ENCODE measurements at regions not wholly inside any gene's neighbourhood (a gene's known extent, or its start where the extent isn't known, plus 50 kb on each side); places are given as distances from the start of the nearest gene placed in this dataset.

DNA sequence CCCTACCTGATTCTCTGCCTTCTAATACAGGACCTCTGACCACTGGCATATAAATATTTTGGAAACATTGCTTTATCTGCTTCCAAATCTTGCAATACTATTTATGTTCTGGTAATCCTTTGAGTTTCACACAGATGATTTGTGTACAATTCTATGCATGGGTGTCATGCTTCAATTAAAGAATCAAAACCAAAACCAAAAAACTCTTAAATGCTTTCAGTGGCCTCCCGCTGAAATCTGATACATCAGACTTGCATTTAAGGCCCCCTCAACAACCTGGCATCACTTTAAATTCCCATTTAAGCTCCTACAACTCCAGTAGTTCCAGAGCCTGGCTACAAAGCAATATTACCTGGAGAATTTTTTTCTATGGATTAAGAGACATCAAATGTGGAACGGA, 221.7 kb upstream of the NAV3 start:
- Histone ChIP-seq H3K9ac (ENCODE audit: extremely low read depth, low read length, poor library complexity, severe bottlenecking) (no peak overlapping the region), H3K4me3 (ENCODE audit: low read length) (no peak overlapping the region), H3K36me3 (ENCODE audit: control insufficient read depth, insufficient read depth, low read length) (no peaks in the 10 kb centered on the region), H3K4me1 (ENCODE audit: control insufficient read depth, insufficient read depth, low read length) (no peaks in the 10 kb centered on the region), H3K9me3 (ENCODE audit: control insufficient read depth, low read length) (no peaks in the 10 kb centered on the region), H3K27ac (ENCODE audit: low read depth, low read length) (no peak overlapping the region), H3K27me3 (ENCODE audit: control insufficient read depth, insufficient read depth, low read length, poor library complexity, severe bottlenecking) (no peaks in the 10 kb centered on the region)
- Mint-ChIP-seq H3K9me3 (no peaks in the 10 kb centered on the region), H3K36me3 (ENCODE audit: low read depth) (no peaks in the 10 kb centered on the region), H3K4me3 (no peak overlapping the region), H3K4me1 (peaks cover 12% of the 10 kb centered on the region), H3K27ac (no peak overlapping the region), H3K27me3 (ENCODE audit: insufficient read depth) (no peaks in the 10 kb centered on the region)
- no peak for DNase-seq
- TF ChIP-seq, protein P1, sequence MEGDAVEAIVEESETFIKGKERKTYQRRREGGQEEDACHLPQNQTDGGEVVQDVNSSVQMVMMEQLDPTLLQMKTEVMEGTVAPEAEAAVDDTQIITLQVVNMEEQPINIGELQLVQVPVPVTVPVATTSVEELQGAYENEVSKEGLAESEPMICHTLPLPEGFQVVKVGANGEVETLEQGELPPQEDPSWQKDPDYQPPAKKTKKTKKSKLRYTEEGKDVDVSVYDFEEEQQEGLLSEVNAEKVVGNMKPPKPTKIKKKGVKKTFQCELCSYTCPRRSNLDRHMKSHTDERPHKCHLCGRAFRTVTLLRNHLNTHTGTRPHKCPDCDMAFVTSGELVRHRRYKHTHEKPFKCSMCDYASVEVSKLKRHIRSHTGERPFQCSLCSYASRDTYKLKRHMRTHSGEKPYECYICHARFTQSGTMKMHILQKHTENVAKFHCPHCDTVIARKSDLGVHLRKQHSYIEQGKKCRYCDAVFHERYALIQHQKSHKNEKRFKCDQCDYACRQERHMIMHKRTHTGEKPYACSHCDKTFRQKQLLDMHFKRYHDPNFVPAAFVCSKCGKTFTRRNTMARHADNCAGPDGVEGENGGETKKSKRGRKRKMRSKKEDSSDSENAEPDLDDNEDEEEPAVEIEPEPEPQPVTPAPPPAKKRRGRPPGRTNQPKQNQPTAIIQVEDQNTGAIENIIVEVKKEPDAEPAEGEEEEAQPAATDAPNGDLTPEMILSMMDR (conservative IDR thresholded peaks at IDR 0.05), result no peak
- WGBS, 2 experiments (ENCODE audit: insufficient coverage in 1 of 2, insufficient read length in 1 of 2), result 94 to 100% methylated on average over 2 of the region's 2 CpGs

DNA sequence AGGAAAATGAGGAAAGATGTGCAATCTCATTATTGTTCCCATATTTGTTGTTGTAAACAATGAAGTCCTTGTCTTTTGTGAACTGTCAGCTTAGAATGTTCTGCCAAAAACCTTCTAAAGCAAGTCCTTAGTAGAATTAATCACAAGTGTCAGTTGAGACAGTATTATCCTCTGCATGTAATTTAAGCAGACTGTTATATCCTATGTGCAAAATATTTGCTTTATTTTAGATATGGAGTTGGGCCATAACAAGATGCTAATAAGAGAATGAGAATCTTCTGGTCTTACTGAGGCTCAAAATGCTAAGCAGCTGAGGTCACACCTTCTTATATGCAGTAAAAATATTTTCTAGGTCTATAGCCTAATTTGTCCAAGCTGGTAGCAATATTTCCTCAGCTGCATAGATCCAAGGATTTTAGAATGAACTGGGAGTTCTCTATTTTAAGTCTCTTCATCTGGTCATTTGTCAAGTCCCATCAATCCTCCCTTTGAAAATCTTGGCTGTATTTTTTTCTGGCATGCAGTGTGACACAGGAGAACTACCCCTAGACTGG, 222.3 kb upstream of the NAV3 start:
- TF ChIP-seq, protein P1 (conservative IDR thresholded peaks at IDR 0.05), result no peak
- Histone ChIP-seq H3K9me3 (ENCODE audit: control insufficient read depth, low read length) (no peaks in the 10 kb centered on the region), H3K27ac (ENCODE audit: low read depth, low read length) (no peak overlapping the region), H3K4me1 (ENCODE audit: control insufficient read depth, insufficient read depth, low read length) (no peaks in the 10 kb centered on the region), H3K36me3 (ENCODE audit: control insufficient read depth, insufficient read depth, low read length) (no peaks in the 10 kb centered on the region), H3K9ac (ENCODE audit: extremely low read depth, low read length, poor library complexity, severe bottlenecking) (no peak overlapping the region), H3K4me3 (ENCODE audit: low read length) (no peak overlapping the region), H3K27me3 (ENCODE audit: control insufficient read depth, insufficient read depth, low read length, poor library complexity, severe bottlenecking) (no peaks in the 10 kb centered on the region)
- Mint-ChIP-seq H3K27me3 (ENCODE audit: insufficient read depth) (peaks cover 7% of the 10 kb centered on the region), H3K27ac (no peak overlapping the region), H3K36me3 (ENCODE audit: low read depth) (no peaks in the 10 kb centered on the region), H3K9me3 (no peaks in the 10 kb centered on the region), H3K4me3 (no peak overlapping the region), H3K4me1 (peaks cover 10% of the 10 kb centered on the region)
- no peak for DNase-seq

DNA sequence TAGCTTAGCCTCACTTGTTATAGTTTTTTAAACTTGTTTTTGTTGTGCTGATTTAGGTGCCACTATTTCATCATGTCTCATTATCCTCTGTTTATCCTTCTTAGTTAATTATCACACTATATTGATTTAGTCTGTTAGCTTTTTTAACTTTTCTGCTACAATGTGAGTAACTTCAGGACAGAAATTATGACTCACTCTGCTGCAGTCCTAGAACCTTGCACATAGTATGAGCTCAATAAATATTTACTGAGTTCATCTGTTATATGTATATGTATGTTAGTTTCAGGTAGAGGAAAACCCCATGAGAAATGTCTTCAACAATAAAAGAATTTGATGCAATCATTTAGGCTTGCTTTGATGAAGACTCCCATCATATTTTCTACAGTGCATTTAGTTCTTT, 224.3 kb upstream of the NAV3 start:
- no peak for DNase-seq
- Histone ChIP-seq H3K27me3 (ENCODE audit: control insufficient read depth, insufficient read depth, low read length, poor library complexity, severe bottlenecking) (peaks cover 19% of the 10 kb centered on the region), H3K9me3 (ENCODE audit: control insufficient read depth, low read length) (no peaks in the 10 kb centered on the region), H3K4me1 (ENCODE audit: control insufficient read depth, insufficient read depth, low read length) (no peaks in the 10 kb centered on the region), H3K27ac (ENCODE audit: low read depth, low read length) (no peak overlapping the region), H3K4me3 (ENCODE audit: low read length) (no peak overlapping the region), H3K36me3 (ENCODE audit: control insufficient read depth, insufficient read depth, low read length) (no peaks in the 10 kb centered on the region), H3K9ac (ENCODE audit: extremely low read depth, low read length, poor library complexity, severe bottlenecking) (no peak overlapping the region)
- Mint-ChIP-seq H3K27me3 (ENCODE audit: insufficient read depth) (peaks cover 19% of the 10 kb centered on the region), H3K4me3 (no peak overlapping the region), H3K4me1 (peaks cover 9% of the 10 kb centered on the region), H3K36me3 (ENCODE audit: low read depth) (no peaks in the 10 kb centered on the region), H3K9me3 (no peaks in the 10 kb centered on the region), H3K27ac (no peak overlapping the region)
- TF ChIP-seq, protein P1 (conservative IDR thresholded peaks at IDR 0.05), result no peak
